Breast epithelium (tissue), 3 donors: ENCODE measurements at regions not wholly inside any gene's neighbourhood (a gene's known extent, or its start where the extent isn't known, plus 50 kb on each side); places are given as distances from the start of the nearest gene placed in this dataset.

Source experiments
- POLR2A ChIP-seq: fragments of 450-650 bp; IDR thresholded peaks from one replicate; pipeline ENCODE4 v1.6.1; 2016; ENCODE audit warnings: antibody characterized with exemption, mild to moderate bottlenecking, moderate library complexity
- POLR2AphosphoS5 ChIP-seq, 3 donors: sonication (generic); formaldehyde crosslinking; IDR thresholded peaks; one replicate each; pipeline ENCODE4 v1.6.1; 2017; ENCODE audit warnings: antibody characterized with exemption in 3 of 3
- TF ChIP-seq, protein P1 (sequence below), 3 donors: fragments of 450-650 bp; IDR thresholded peaks; one replicate each; pipeline ENCODE4 v1.5.1; 2016 to 2017; ENCODE audit warnings: antibody characterized with exemption in 3 of 3, mild to moderate bottlenecking in 3 of 3, moderate library complexity in 3 of 3

DNA sequence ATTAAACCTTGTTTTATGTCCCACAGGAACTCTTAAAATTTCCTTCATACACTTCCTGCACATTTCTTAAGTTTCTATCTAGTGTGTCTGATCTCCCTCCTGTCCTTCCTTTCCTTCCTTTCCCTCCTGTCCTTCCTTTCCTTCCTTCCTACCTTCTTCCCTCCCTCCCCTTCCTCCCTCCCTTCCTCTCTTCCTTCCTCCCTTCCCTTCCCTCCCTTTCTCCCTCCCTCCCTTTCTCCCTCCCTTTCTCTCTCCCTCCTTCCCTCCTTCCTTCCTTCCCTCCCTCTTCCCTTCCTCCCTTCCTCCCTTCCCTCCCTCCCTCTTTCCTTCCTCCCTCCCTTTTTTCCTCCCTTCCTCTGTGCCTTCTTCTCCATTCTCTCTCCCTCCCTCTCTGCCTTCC, 414.9 kb downstream of the ENC1 start:
- no peak for TF ChIP-seq POLR2AphosphoS5 (IDR thresholded peaks at IDR 0.05)
- TF ChIP-seq, protein P1, sequence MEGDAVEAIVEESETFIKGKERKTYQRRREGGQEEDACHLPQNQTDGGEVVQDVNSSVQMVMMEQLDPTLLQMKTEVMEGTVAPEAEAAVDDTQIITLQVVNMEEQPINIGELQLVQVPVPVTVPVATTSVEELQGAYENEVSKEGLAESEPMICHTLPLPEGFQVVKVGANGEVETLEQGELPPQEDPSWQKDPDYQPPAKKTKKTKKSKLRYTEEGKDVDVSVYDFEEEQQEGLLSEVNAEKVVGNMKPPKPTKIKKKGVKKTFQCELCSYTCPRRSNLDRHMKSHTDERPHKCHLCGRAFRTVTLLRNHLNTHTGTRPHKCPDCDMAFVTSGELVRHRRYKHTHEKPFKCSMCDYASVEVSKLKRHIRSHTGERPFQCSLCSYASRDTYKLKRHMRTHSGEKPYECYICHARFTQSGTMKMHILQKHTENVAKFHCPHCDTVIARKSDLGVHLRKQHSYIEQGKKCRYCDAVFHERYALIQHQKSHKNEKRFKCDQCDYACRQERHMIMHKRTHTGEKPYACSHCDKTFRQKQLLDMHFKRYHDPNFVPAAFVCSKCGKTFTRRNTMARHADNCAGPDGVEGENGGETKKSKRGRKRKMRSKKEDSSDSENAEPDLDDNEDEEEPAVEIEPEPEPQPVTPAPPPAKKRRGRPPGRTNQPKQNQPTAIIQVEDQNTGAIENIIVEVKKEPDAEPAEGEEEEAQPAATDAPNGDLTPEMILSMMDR (IDR thresholded peaks at IDR 0.05), result no peak
- no peak for TF ChIP-seq POLR2A
